ENCODE measurements at regions not wholly inside any gene's neighbourhood (a gene's known extent, or its start where the extent isn't known, plus 50 kb on each side); places are given as distances from the start of the nearest gene placed in this dataset.
"Not testable (repeated sequence)": the region's sequence is repeated elsewhere in the genome, so short reads cannot be mapped to it uniquely, and the experiment has no call there.

GRCh38 chr7:118420888-118421287 lies 196.4 kb downstream of the ANKRD7 start:
- no peak for DNase-seq

GRCh38 chr7:118429141-118429540 lies 204.6 kb downstream of the ANKRD7 start:
- DNase-seq: no peak

- DNase-seq: no peak
These were observed 212.2 kb downstream of the ANKRD7 start for GRCh38 chr7:118436663-118437062.

GRCh38 chr7:118449030-118449429 lies 224.5 kb downstream of the ANKRD7 start:
- DNase-seq: not testable (repeated sequence)

- DNase-seq: no peak
These were observed 225.5 kb downstream of the ANKRD7 start for GRCh38 chr7:118449797-118450567.

- no peak for DNase-seq
These were observed 227.6 kb downstream of the ANKRD7 start for GRCh38 chr7:118452128-118452527.

- no peak for DNase-seq
These were observed 242.9 kb downstream of the ANKRD7 start for GRCh38 chr7:118467381-118467780.

GRCh38 chr7:118472581-118472980 lies 248.1 kb downstream of the ANKRD7 start:
- no peak for DNase-seq

- DNase-seq: no peak
These were observed 248.8 kb downstream of the ANKRD7 start for GRCh38 chr7:118473271-118473670.

- DNase-seq: no peak
These were observed 251.5 kb downstream of the ANKRD7 start for GRCh38 chr7:118476036-118476435.

- no peak for DNase-seq
These were observed 252.5 kb downstream of the ANKRD7 start for GRCh38 chr7:118477036-118477435.

- DNase-seq: no peak
These were observed 253.7 kb downstream of the ANKRD7 start for GRCh38 chr7:118478236-118478635.

GRCh38 chr7:118478931-118479330 lies 254.4 kb downstream of the ANKRD7 start:
- no peak for DNase-seq

- no peak for DNase-seq
These were observed 268.0 kb downstream of the ANKRD7 start for GRCh38 chr7:118492466-118492865.

GRCh38 chr7:118496138-118496644 lies 271.7 kb downstream of the ANKRD7 start:
- DNase-seq: no peak

- no peak for DNase-seq
These were observed 277.7 kb downstream of the ANKRD7 start for GRCh38 chr7:118502235-118502634.

GRCh38 chr7:118511146-118511545 lies 286.6 kb downstream of the ANKRD7 start:
- DNase-seq: no peak

GRCh38 chr7:118517275-118517674 lies 292.8 kb downstream of the ANKRD7 start:
- DNase-seq: no peak

- DNase-seq: no peak
These were observed 300.5 kb downstream of the ANKRD7 start for GRCh38 chr7:118525020-118525419.

- DNase-seq: no peak
These were observed 307.1 kb downstream of the ANKRD7 start for GRCh38 chr7:118531566-118531965.

- DNase-seq: no peak
These were observed 334.7 kb downstream of the ANKRD7 start for GRCh38 chr7:118559207-118559606.

- DNase-seq: no peak
These were observed 338.8 kb downstream of the ANKRD7 start for GRCh38 chr7:118563311-118563710.

- DNase-seq: no peak
These were observed 348.1 kb downstream of the ANKRD7 start for GRCh38 chr7:118572604-118573003.

GRCh38 chr7:118573085-118573484 lies 348.6 kb downstream of the ANKRD7 start:
- DNase-seq: no peak

GRCh38 chr7:118575393-118575948 lies 351.0 kb downstream of the ANKRD7 start:
- DNase-seq: no peak

All from NCI-H510A (cell line).